ENCODE measurements at regions not wholly inside any gene's neighbourhood (a gene's known extent, or its start where the extent isn't known, plus 50 kb on each side); places are given as distances from the start of the nearest gene placed in this dataset.

GRCh38 chr5:17690473-17690872, 56.2 kb downstream of the TAF11L14 start:
- TF ChIP-seq CTCF (IDR thresholded peaks at IDR 0.05; ENCODE audit: insufficient read depth, low read length, poor library complexity, severe bottlenecking): no peak
- Histone ChIP-seq H3K4me3 (ENCODE audit: low read depth, low read length) (no peak overlapping the region), H3K27me3 (ENCODE audit: control insufficient read depth, insufficient read depth, low read length) (no peaks in the 10 kb centered on the region), H3K36me3 (ENCODE audit: control insufficient read depth, insufficient read depth, low read length) (no peaks in the 10 kb centered on the region)
- no peak for DNase-seq (ENCODE audit: low read depth)

GRCh38 chr5:17691762-17692161, 57.5 kb downstream of the TAF11L14 start:
- Histone ChIP-seq H3K4me3 (ENCODE audit: low read depth, low read length) (no peak overlapping the region), H3K27me3 (ENCODE audit: control insufficient read depth, insufficient read depth, low read length) (no peaks in the 10 kb centered on the region), H3K36me3 (ENCODE audit: control insufficient read depth, insufficient read depth, low read length) (no peaks in the 10 kb centered on the region)
- TF ChIP-seq CTCF (IDR thresholded peaks at IDR 0.05; ENCODE audit: insufficient read depth, low read length, poor library complexity, severe bottlenecking): no peak
- no peak for DNase-seq (ENCODE audit: low read depth)

GRCh38 chr5:17694371-17694770, 60.1 kb downstream of the TAF11L14 start:
- H3K36me3 ChIP-seq (ENCODE audit: control insufficient read depth, insufficient read depth, low read length): no peaks in the 10 kb centered on the region
- H3K4me3 ChIP-seq (ENCODE audit: low read depth, low read length): no peak overlapping the region
- no peak for DNase-seq (ENCODE audit: low read depth)
- no peak for TF ChIP-seq CTCF (IDR thresholded peaks at IDR 0.05; ENCODE audit: insufficient read depth, low read length, poor library complexity, severe bottlenecking)
- H3K27me3 ChIP-seq (ENCODE audit: control insufficient read depth, insufficient read depth, low read length): no peaks in the 10 kb centered on the region

- H3K36me3 ChIP-seq (ENCODE audit: control insufficient read depth, insufficient read depth, low read length): no peaks in the 10 kb centered on the region
- no peak for TF ChIP-seq CTCF (IDR thresholded peaks at IDR 0.05; ENCODE audit: insufficient read depth, low read length, poor library complexity, severe bottlenecking)
- no peak for DNase-seq (ENCODE audit: low read depth)
- H3K27me3 ChIP-seq (ENCODE audit: control insufficient read depth, insufficient read depth, low read length): no peaks in the 10 kb centered on the region
- H3K4me3 ChIP-seq (ENCODE audit: low read depth, low read length): no peak overlapping the region
These were observed 60.7 kb downstream of the TAF11L14 start for GRCh38 chr5:17694914-17695313.

GRCh38 chr5:17696627-17697026, 62.4 kb downstream of the TAF11L14 start:
- Histone ChIP-seq H3K36me3 (ENCODE audit: control insufficient read depth, insufficient read depth, low read length) (no peaks in the 10 kb centered on the region), H3K4me3 (ENCODE audit: low read depth, low read length) (no peak overlapping the region), H3K27me3 (ENCODE audit: control insufficient read depth, insufficient read depth, low read length) (no peaks in the 10 kb centered on the region)
- no peak for DNase-seq (ENCODE audit: low read depth)
- TF ChIP-seq CTCF (IDR thresholded peaks at IDR 0.05; ENCODE audit: insufficient read depth, low read length, poor library complexity, severe bottlenecking): no peak

- DNase-seq (ENCODE audit: low read depth): no peak
- Histone ChIP-seq H3K36me3 (ENCODE audit: control insufficient read depth, insufficient read depth, low read length) (no peaks in the 10 kb centered on the region), H3K27me3 (ENCODE audit: control insufficient read depth, insufficient read depth, low read length) (no peaks in the 10 kb centered on the region), H3K4me3 (ENCODE audit: low read depth, low read length) (no peak overlapping the region)
- no peak for TF ChIP-seq CTCF (IDR thresholded peaks at IDR 0.05; ENCODE audit: insufficient read depth, low read length, poor library complexity, severe bottlenecking)
These were observed 63.4 kb downstream of the TAF11L14 start for GRCh38 chr5:17697671-17698070.

All from kidney epithelial cell (primary cell).